GM12878 (cell line): ENCODE measurements at regions not wholly inside any gene's neighbourhood (a gene's known extent, or its start where the extent isn't known, plus 50 kb on each side); places are given as distances from the start of the nearest gene placed in this dataset.

Experiments
- ATAC-seq: fragments of 200-7000 bp; cut with Tn5 transposase; 3 replicates; pipeline ENCODE4 v1.9.1; 2020; ENCODE audit warnings: mild to moderate bottlenecking, moderate library complexity
- BruUV-seq: library from RNA; stranded (reverse); fragments of 400-500 nt; replicated peaks from 2 replicates; lab custom pipeline; 2021; lab: Mats Ljungman, UMichigan
- CTCF ChIA-PET: fragments of 300-600 bp; sonication (Branson Sonifier 250); formaldehyde crosslinking; extraction: SDS; loops from one replicate; lab custom pipeline; 2021; ENCODE audit warnings: inconsistent platforms; lab: Yijun Ruan, JAX
- POLR2A ChIA-PET: fragments of 350-600 bp; formaldehyde crosslinking; extraction: SDS; loops from one replicate; lab custom pipeline; 2021; ENCODE audit warnings: inconsistent platforms; lab: Charles Lee
- RAD21 ChIA-PET: fragments of 300-600 bp; sonication (Branson Sonifier 250); formaldehyde crosslinking; loops from one replicate; lab custom pipeline; 2023; ENCODE audit warnings: antibody characterized with exemption; ENCODE audit not compliant: unreplicated experiment; lab: Charles Lee
- SMC1A ChIA-PET: fragments of 300-600 bp; sonication (Branson Sonifier 250); formaldehyde crosslinking; loops from one replicate; lab custom pipeline; 2023; ENCODE audit not compliant: unreplicated experiment, uncharacterized antibody; lab: Charles Lee
- DNase-seq: peaks from one replicate; pipeline ENCODE4 v3.0.0-alpha.2; 2011; ENCODE audit warnings: low read depth, low spot score
- FAIRE-seq: peaks from 3 replicates; lab custom pipeline; 2011; peaks lifted over from hg19 to GRCh38; lab: Jason Lieb, UNC
- H2AFZ ChIP-seq: 2 replicates; pipeline ENCODE4 v1.6.0; 2011; ENCODE audit warnings: low read depth, low read length, control low read depth; ENCODE audit not compliant: control insufficient read depth
- H3K27ac ChIP-seq: 2 replicates; pipeline ENCODE4 v1.5.1; 2011; ENCODE audit warnings: control low read depth; ENCODE audit not compliant: control insufficient read depth, insufficient read depth
- H3K27me3 ChIP-seq, 2 experiments: replicated peaks in 1 of 2; 2 replicates each; pipeline versions ENCODE4 v1.6.0 to v1.6.1; 2011; ENCODE audit warnings: low read length in 1 of 2; ENCODE audit not compliant: control insufficient read depth in 2 of 2, insufficient read depth in 2 of 2
- H3K36me3 ChIP-seq, 2 experiments: 2 replicates each; pipeline ENCODE4 v1.5.1; 2011; ENCODE audit warnings: low read length in 1 of 2; ENCODE audit not compliant: control insufficient read depth in 2 of 2, insufficient read depth in 2 of 2
- H3K4me1 ChIP-seq: 2 replicates; pipeline ENCODE4 v1.6.1; 2011; ENCODE audit warnings: mild to moderate bottlenecking, low read length, moderate library complexity, mixed read lengths; ENCODE audit not compliant: control insufficient read depth, insufficient read depth
- H3K4me2 ChIP-seq: 2 replicates; pipeline ENCODE4 v1.6.0; 2011; ENCODE audit warnings: control low read depth; ENCODE audit not compliant: control insufficient read depth, insufficient read depth
- H3K4me3 ChIP-seq: fragments of 200-600 bp; sonication (generic); 2 replicates; pipeline ENCODE4 v1.5.1; 2016
- H3K79me2 ChIP-seq: 2 replicates; pipeline ENCODE4 v1.6.0; 2011; ENCODE audit warnings: low read length; ENCODE audit not compliant: control insufficient read depth, insufficient read depth
- H3K9ac ChIP-seq: 2 replicates; pipeline ENCODE4 v1.8.0; 2011; ENCODE audit warnings: low read length, control low read depth, mixed read lengths; ENCODE audit not compliant: control insufficient read depth, insufficient read depth
- H3K9me3 ChIP-seq: replicated peaks from 3 replicates; pipeline ENCODE4 v1.5.1; 2011; ENCODE audit warnings: mild to moderate bottlenecking, low read length; ENCODE audit not compliant: control insufficient read depth, insufficient read depth
- H4K20me1 ChIP-seq: 2 replicates; pipeline ENCODE4 v1.6.0; 2011; ENCODE audit not compliant: control insufficient read depth, insufficient read depth
- BCL11A ChIP-seq: IDR thresholded peaks from 2 replicates; pipeline ENCODE4 v1.6.1; 2011; ENCODE audit warnings: low read depth, low read length
- CBX3 ChIP-seq: fragments of 200-600 bp; sonication (generic); IDR thresholded peaks from 2 replicates; pipeline ENCODE4 v1.6.1; 2016; ENCODE audit warnings: low read depth, borderline replicate concordance
- CEBPB ChIP-seq, 2 experiments: fragments of 150-350 bp in 1 of 2; IDR thresholded peaks; 2 replicates each; pipeline ENCODE4 v1.6.1; 2012 to 2014; ENCODE audit warnings: low read depth in 2 of 2, low read length in 2 of 2, borderline replicate concordance in 1 of 2, inconsistent platforms in 1 of 2
- JUNB ChIP-seq: IDR thresholded peaks from 2 replicates; pipeline ENCODE4 v1.6.1; 2016; ENCODE audit warnings: antibody characterized with exemption, mild to moderate bottlenecking
- LARP7 ChIP-seq: fragments of 450-650 bp; IDR thresholded peaks from 2 replicates; pipeline ENCODE4 v1.6.1; 2017; ENCODE audit warnings: mild to moderate bottlenecking
- MAX ChIP-seq: IDR thresholded peaks from 2 replicates; pipeline ENCODE4 v1.6.1; 2012; ENCODE audit warnings: low read depth, low read length, improper control_type of control experiment
- NFYB ChIP-seq: IDR thresholded peaks from 2 replicates; pipeline ENCODE4 v1.6.1; 2011; ENCODE audit warnings: low read depth, mild to moderate bottlenecking, low read length, improper control_type of control experiment, moderate library complexity; ENCODE audit not compliant: insufficient read depth
- PAX8 ChIP-seq: fragments of 450-650 bp; IDR thresholded peaks from 2 replicates; pipeline ENCODE4 v1.6.1; 2017; ENCODE audit warnings: mild to moderate bottlenecking, moderate library complexity
- STAT1 ChIP-seq: fragments of 450-650 bp; conservative IDR thresholded peaks from 2 replicates; pipeline ENCODE4 v1.6.1; 2014; ENCODE audit warnings: antibody characterized with exemption, mild to moderate bottlenecking
- ZBTB33 ChIP-seq: fragments of 450-650 bp; IDR thresholded peaks from 2 replicates; pipeline ENCODE4 v1.6.1; 2017; ENCODE audit warnings: mild to moderate bottlenecking
- ZNF622 ChIP-seq: fragments of 450-650 bp; IDR thresholded peaks from 2 replicates; pipeline ENCODE4 v1.6.1; 2017; ENCODE audit warnings: mild to moderate bottlenecking, inconsistent platforms
- in situ Hi-C: fragments of 300-500 bp; cut with MboI; formaldehyde crosslinking; loops from 9 replicates; pipeline ENCODE4 v1.14.3; 2018; ENCODE audit warnings: mixed read lengths
- intact Hi-C: fragments of 100-400 bp; cut with micrococcal nuclease; formaldehyde crosslinking; loops from one replicate; pipeline ENCODE4 v1.14.2; 2022; ENCODE audit not compliant: unreplicated experiment

- Histone ChIP-seq H3K9ac (no peak overlapping the region), H3K4me2 (no peak overlapping the region), H2AFZ (no peak overlapping the region), H3K4me3 (no peak overlapping the region)
- POLR2A ChIA-PET = no interaction called here
- no peak for TF ChIP-seq MAX
- TF ChIP-seq CEBPB (IDR thresholded peaks at IDR 0.05; ENCODE audit: borderline replicate concordance in 1 of 2, low read depth in 2 of 2, low read length in 2 of 2) = no peak
- TF ChIP-seq STAT1 = no peak
- TF ChIP-seq CBX3 = no peak
- no peak for TF ChIP-seq JUNB
- no peak for TF ChIP-seq LARP7
- no peak for TF ChIP-seq BCL11A
- TF ChIP-seq PAX8 = no peak
- TF ChIP-seq NFYB = no peak
- no peak for TF ChIP-seq ZNF622
- no peak for TF ChIP-seq ZBTB33
- TF ChIP-seq, all 136 proteins: peak for 0
- in situ Hi-C loops (no loop called here), intact Hi-C loops (no loop called here)
- ChIA-PET SMC1A (no interaction called here), CTCF (no interaction called here), RAD21 (no interaction called here)
- FAIRE-seq = no peak
- Histone ChIP-seq H3K79me2 (no peaks in the 10 kb centered on the region), H3K27me3 (no peaks in the 10 kb centered on the region), H3K27ac (no peak overlapping the region), H4K20me1 (no peaks in the 10 kb centered on the region), H3K9me3 (no peaks in the 10 kb centered on the region), H3K36me3 (no peaks in the 10 kb centered on the region), H3K4me1 (no peaks in the 10 kb centered on the region)
- no peak for ATAC-seq
- no TSS peak for BruUV-seq
- no peak for DNase-seq
Observed at GRCh38 chr2:184302506-184302905, 295.8 kb upstream of the ZNF804A start.
